ENCODE measurements at regions not wholly inside any gene's neighbourhood (a gene's known extent, or its start where the extent isn't known, plus 50 kb on each side); places are given as distances from the start of the nearest gene placed in this dataset.

GRCh38 chr14:104280902-104281767 is 142.7 kb downstream of the KIF26A start:
- DNase-seq (ENCODE audit: insufficient read length) (no peak), FAIRE-seq (no peak)
- TF ChIP-seq POLR2AphosphoS5 (IDR thresholded peaks at IDR 0.05; ENCODE audit: low read depth, low read length) (no peak), POLR2A (IDR thresholded peaks at IDR 0.05; ENCODE audit: low read depth, low read length) (no peak), TAF1 (IDR thresholded peaks at IDR 0.05; ENCODE audit: borderline replicate concordance, low read depth, low read length) (no peak)

- DNase-seq (ENCODE audit: insufficient read length), result no peak
- no peak for FAIRE-seq
- TF ChIP-seq POLR2AphosphoS5 (IDR thresholded peaks at IDR 0.05; ENCODE audit: low read depth, low read length), result no peak
- no peak for TF ChIP-seq TAF1 (IDR thresholded peaks at IDR 0.05; ENCODE audit: borderline replicate concordance, low read depth, low read length)
- no peak for TF ChIP-seq POLR2A (IDR thresholded peaks at IDR 0.05; ENCODE audit: low read depth, low read length)
These were observed 143.4 kb downstream of the KIF26A start for GRCh38 chr14:104281768-104282301.

GRCh38 chr14:104282332-104283196 is 144.2 kb downstream of the KIF26A start:
- TF ChIP-seq POLR2AphosphoS5 (IDR thresholded peaks at IDR 0.05; ENCODE audit: low read depth, low read length) (no peak), POLR2A (IDR thresholded peaks at IDR 0.05; ENCODE audit: low read depth, low read length) (no peak), TAF1 (IDR thresholded peaks at IDR 0.05; ENCODE audit: borderline replicate concordance, low read depth, low read length) (no peak)
- DNase-seq (ENCODE audit: insufficient read length), result no peak
- FAIRE-seq, result no peak

- FAIRE-seq (no peak), DNase-seq (ENCODE audit: insufficient read length) (no peak)
These were observed 145.1 kb downstream of the KIF26A start for GRCh38 chr14:104283197-104284106.

GRCh38 chr14:104284107-104284592 is 145.8 kb downstream of the KIF26A start:
- TF ChIP-seq POLR2A (IDR thresholded peaks at IDR 0.05; ENCODE audit: low read depth, low read length), result no peak
- TF ChIP-seq POLR2AphosphoS5 (IDR thresholded peaks at IDR 0.05; ENCODE audit: low read depth, low read length), result no peak
- no peak for TF ChIP-seq TAF1 (IDR thresholded peaks at IDR 0.05; ENCODE audit: borderline replicate concordance, low read depth, low read length)
- FAIRE-seq, result no peak
- no peak for DNase-seq (ENCODE audit: insufficient read length)

More at GRCh38 chr14:104283197-104284106, 145.1 kb downstream of the KIF26A start:
- no peak for TF ChIP-seq TAF1 (IDR thresholded peaks at IDR 0.05; ENCODE audit: borderline replicate concordance, low read depth, low read length)
- no peak for TF ChIP-seq POLR2AphosphoS5 (IDR thresholded peaks at IDR 0.05; ENCODE audit: low read depth, low read length)
- TF ChIP-seq POLR2A (IDR thresholded peaks at IDR 0.05; ENCODE audit: low read depth, low read length), result no peak

- no peak for FAIRE-seq
- TF ChIP-seq POLR2A (IDR thresholded peaks at IDR 0.05; ENCODE audit: low read depth, low read length) (no peak), POLR2AphosphoS5 (IDR thresholded peaks at IDR 0.05; ENCODE audit: low read depth, low read length) (no peak), TAF1 (IDR thresholded peaks at IDR 0.05; ENCODE audit: borderline replicate concordance, low read depth, low read length) (no peak)
- DNase-seq (ENCODE audit: insufficient read length), result no peak
These were observed 146.5 kb downstream of the KIF26A start for GRCh38 chr14:104284636-104285507.

GRCh38 chr14:104285508-104285840 is 147.1 kb downstream of the KIF26A start:
- FAIRE-seq (no peak), DNase-seq (ENCODE audit: insufficient read length) (no peak)
- TF ChIP-seq TAF1 (IDR thresholded peaks at IDR 0.05; ENCODE audit: borderline replicate concordance, low read depth, low read length), result no peak
- TF ChIP-seq POLR2A (IDR thresholded peaks at IDR 0.05; ENCODE audit: low read depth, low read length), result no peak
- no peak for TF ChIP-seq POLR2AphosphoS5 (IDR thresholded peaks at IDR 0.05; ENCODE audit: low read depth, low read length)

GRCh38 chr14:104286086-104286485 is 147.7 kb downstream of the KIF26A start:
- no peak for TF ChIP-seq TAF1 (IDR thresholded peaks at IDR 0.05; ENCODE audit: borderline replicate concordance, low read depth, low read length)
- TF ChIP-seq POLR2AphosphoS5 (IDR thresholded peaks at IDR 0.05; ENCODE audit: low read depth, low read length), result no peak
- TF ChIP-seq POLR2A (IDR thresholded peaks at IDR 0.05; ENCODE audit: low read depth, low read length), result no peak
- FAIRE-seq, result no peak
- no peak for DNase-seq (ENCODE audit: insufficient read length)

GRCh38 chr14:104286496-104286895 is 148.1 kb downstream of the KIF26A start:
- TF ChIP-seq POLR2AphosphoS5 (IDR thresholded peaks at IDR 0.05; ENCODE audit: low read depth, low read length) (no peak), POLR2A (IDR thresholded peaks at IDR 0.05; ENCODE audit: low read depth, low read length) (no peak), TAF1 (IDR thresholded peaks at IDR 0.05; ENCODE audit: borderline replicate concordance, low read depth, low read length) (no peak)
- no peak for FAIRE-seq

More at GRCh38 chr14:104286496-104286895, 148.1 kb downstream of the KIF26A start:
- DNase-seq (ENCODE audit: insufficient read length), result no peak

Measured in GM12892 (cell line).